Sigmoid colon (tissue), 4 donors: ENCODE measurements at regions not wholly inside any gene's neighbourhood (a gene's known extent, or its start where the extent isn't known, plus 50 kb on each side); places are given as distances from the start of the nearest gene placed in this dataset.

Experiments used
- CTCF ChIP-seq, 4 experiments: fragments of 450-650 bp in 3 of 4; fragments of 200-600 bp in 1 of 4; IDR thresholded peaks; one replicate each; pipeline ENCODE4 v1.5.1; 2016 to 2019; ENCODE audit warnings: antibody characterized with exemption in 4 of 4, mild to moderate bottlenecking in 3 of 4, moderate library complexity in 2 of 4
- POLR2A ChIP-seq, 2 donors: fragments of 450-650 bp; IDR thresholded peaks; one replicate each; pipeline ENCODE4 v1.6.1; 2016; ENCODE audit warnings: antibody characterized with exemption in 2 of 2, mild to moderate bottlenecking in 2 of 2, moderate library complexity in 2 of 2
- POLR2AphosphoS5 ChIP-seq, 4 donors: sonication (generic); formaldehyde crosslinking; IDR thresholded peaks; one replicate each; pipeline ENCODE4 v1.6.1; 2017; ENCODE audit warnings: antibody characterized with exemption in 4 of 4

- TF ChIP-seq POLR2AphosphoS5 (IDR thresholded peaks at IDR 0.05) (no peak), POLR2A (IDR thresholded peaks at IDR 0.05) (no peak), CTCF (IDR thresholded peaks at IDR 0.05) (no peak)
These were observed 185.5 kb downstream of the CEP135 start for GRCh38 chr4:56134266-56134665.
